Endodermal cell (in vitro differentiated cells): ENCODE measurements at regions not wholly inside any gene's neighbourhood (a gene's known extent, or its start where the extent isn't known, plus 50 kb on each side); places are given as distances from the start of the nearest gene placed in this dataset.

Experiments used
- DNase-seq: peaks from one replicate; pipeline ENCODE4 v3.0.0-alpha.2; 2017
- H3K27ac ChIP-seq: 2 replicates; pipeline ENCODE4 v1.5.1; 2013; ENCODE audit warnings: mild to moderate bottlenecking, low read depth, low read length, moderate library complexity
- H3K27me3 ChIP-seq: 2 replicates; pipeline ENCODE4 v1.6.1; 2013; ENCODE audit warnings: mild to moderate bottlenecking, low read length, moderate library complexity; ENCODE audit not compliant: insufficient read depth, control insufficient read depth, poor library complexity, severe bottlenecking
- H3K36me3 ChIP-seq: 2 replicates; pipeline ENCODE4 v1.7.0; 2013; ENCODE audit warnings: mild to moderate bottlenecking, low read length, moderate library complexity; ENCODE audit not compliant: control insufficient read depth, insufficient read depth
- H3K4me1 ChIP-seq: one replicate; pipeline ENCODE4 v1.7.0; 2013; ENCODE audit warnings: low read length; ENCODE audit not compliant: control insufficient read depth, insufficient read depth
- H3K4me3 ChIP-seq: 2 replicates; pipeline ENCODE4 v1.5.1; 2013; ENCODE audit warnings: mild to moderate bottlenecking, low read length, moderate library complexity
- H3K9ac ChIP-seq: 2 replicates; pipeline ENCODE4 v1.6.1; 2013; ENCODE audit warnings: mild to moderate bottlenecking, low read length, moderate library complexity; ENCODE audit not compliant: poor library complexity, severe bottlenecking; ENCODE audit errors: extremely low read depth
- H3K9me3 ChIP-seq: 2 replicates; pipeline ENCODE4 v1.6.1; 2013; ENCODE audit warnings: mild to moderate bottlenecking, low read length, moderate library complexity; ENCODE audit not compliant: control insufficient read depth
- H3K27ac Mint-ChIP-seq: 2 replicates; pipeline ENCODE4 v1.8.0; 2020; ENCODE audit warnings: mixed read lengths
- H3K27me3 Mint-ChIP-seq: 2 replicates; pipeline ENCODE4 v1.8.0; 2021; ENCODE audit warnings: mild to moderate bottlenecking, mixed read lengths; ENCODE audit not compliant: insufficient read depth
- H3K36me3 Mint-ChIP-seq: 2 replicates; pipeline ENCODE4 v1.8.0; 2020; ENCODE audit warnings: low read depth, mixed read lengths
- H3K4me1 Mint-ChIP-seq: 2 replicates; pipeline ENCODE4 v1.8.0; 2020; ENCODE audit warnings: mixed read lengths
- H3K4me3 Mint-ChIP-seq: 2 replicates; pipeline ENCODE4 v1.8.0; 2020; ENCODE audit warnings: mild to moderate bottlenecking, moderate library complexity, mixed read lengths
- H3K9me3 Mint-ChIP-seq: 2 replicates; pipeline ENCODE4 v1.8.0; 2020; ENCODE audit warnings: mild to moderate bottlenecking, mixed read lengths
- CTCF ChIP-seq: fragments of 200-600 bp; sonication (generic); conservative IDR thresholded peaks from 2 replicates; pipeline ENCODE4 v1.5.0; 2021; ENCODE audit warnings: antibody characterized with exemption, mild to moderate bottlenecking
- WGBS, 2 experiments: methylation state at CpG; one replicate each; pipeline versions ENCODE4 v1.1.5 to v1.1.7; 2013; ENCODE audit warnings: missing lambda C conversion rate in 2 of 2, mixed read lengths in 1 of 2; ENCODE audit not compliant: insufficient coverage in 1 of 2, insufficient read length in 1 of 2; 5-methylcytosine and 5-hydroxymethylcytosine counted together

GRCh38 chr12:62135553-62136200 lies 124.5 kb upstream of the USP15 start:
- Histone ChIP-seq H3K27ac (no peak overlapping the region), H3K4me3 (no peak overlapping the region), H3K4me1 (no peaks in the 10 kb centered on the region), H3K9me3 (no peaks in the 10 kb centered on the region), H3K27me3 (no peaks in the 10 kb centered on the region), H3K36me3 (no peaks in the 10 kb centered on the region), H3K9ac (no peak overlapping the region)
- H3K4me1 Mint-ChIP-seq: peaks cover 11% of the 10 kb centered on the region
- H3K4me3 Mint-ChIP-seq: no peak overlapping the region
- no peak overlapping the region for H3K27ac Mint-ChIP-seq
- H3K36me3 Mint-ChIP-seq: no peaks in the 10 kb centered on the region
- DNase-seq: no peak
- no peak for TF ChIP-seq CTCF
- 97 to 100% methylated on average over 1 to 3 of the region's 3 CpGs for WGBS, 2 experiments
- H3K9me3 Mint-ChIP-seq: no peaks in the 10 kb centered on the region
- H3K27me3 Mint-ChIP-seq: no peaks in the 10 kb centered on the region

GRCh38 chr12:62136496-62136895 lies 123.7 kb upstream of the USP15 start:
- Histone ChIP-seq H3K4me1 (no peaks in the 10 kb centered on the region), H3K36me3 (no peaks in the 10 kb centered on the region), H3K27me3 (no peaks in the 10 kb centered on the region), H3K9me3 (no peaks in the 10 kb centered on the region), H3K9ac (no peak overlapping the region), H3K4me3 (no peak overlapping the region), H3K27ac (no peak overlapping the region)
- peaks cover 6% of the 10 kb centered on the region for H3K4me1 Mint-ChIP-seq
- H3K4me3 Mint-ChIP-seq: no peak overlapping the region
- DNase-seq: no peak
- no peaks in the 10 kb centered on the region for H3K27me3 Mint-ChIP-seq
- TF ChIP-seq CTCF: no peak
- H3K9me3 Mint-ChIP-seq: no peaks in the 10 kb centered on the region
- H3K36me3 Mint-ChIP-seq: no peaks in the 10 kb centered on the region
- no peak overlapping the region for H3K27ac Mint-ChIP-seq
- 96% methylated on average over 2 of the region's 2 CpGs; no CpG with 5 or more reads in 1 of the 2 experiments for WGBS, 2 experiments

- Histone ChIP-seq H3K27ac (no peak overlapping the region), H3K9ac (no peak overlapping the region), H3K4me1 (no peaks in the 10 kb centered on the region), H3K36me3 (no peaks in the 10 kb centered on the region), H3K9me3 (no peaks in the 10 kb centered on the region), H3K27me3 (no peaks in the 10 kb centered on the region), H3K4me3 (no peak overlapping the region)
- Mint-ChIP-seq H3K4me1 (peaks cover 3% of the 10 kb centered on the region), H3K4me3 (no peak overlapping the region), H3K27ac (no peak overlapping the region), H3K9me3 (no peaks in the 10 kb centered on the region), H3K36me3 (no peaks in the 10 kb centered on the region), H3K27me3 (no peaks in the 10 kb centered on the region)
- DNase-seq: no peak
- WGBS, 2 experiments: 78 to 100% methylated on average over 1 to 2 of the region's 2 CpGs
- no peak for TF ChIP-seq CTCF
Observed at GRCh38 chr12:62138527-62138926, 121.7 kb upstream of the USP15 start.
